ENCODE measurements at regions not wholly inside any gene's neighbourhood (a gene's known extent, or its start where the extent isn't known, plus 50 kb on each side); places are given as distances from the start of the nearest gene placed in this dataset.

GRCh38 chr4:57691370-57691769 is 581.2 kb upstream of the IGFBP7 start:
- DNase-seq (ENCODE audit: low read depth in 2 of 2): no peak

GRCh38 chr4:57689693-57690205 is 579.6 kb upstream of the IGFBP7 start:
- DNase-seq (ENCODE audit: low read depth in 2 of 2): no peak

- DNase-seq (ENCODE audit: low read depth in 2 of 2): no peak
These were observed 572.1 kb upstream of the IGFBP7 start for GRCh38 chr4:57682275-57682674.

GRCh38 chr4:57679969-57680368 is 569.8 kb upstream of the IGFBP7 start:
- DNase-seq (ENCODE audit: low read depth in 2 of 2): no peak

GRCh38 chr4:57676394-57676793 is 566.2 kb upstream of the IGFBP7 start:
- no peak for DNase-seq (ENCODE audit: low read depth in 2 of 2)

- no peak for DNase-seq (ENCODE audit: low read depth in 2 of 2)
These were observed 562.8 kb upstream of the IGFBP7 start for GRCh38 chr4:57672846-57673433.

- DNase-seq (ENCODE audit: low read depth in 2 of 2): no peak
These were observed 558.4 kb upstream of the IGFBP7 start for GRCh38 chr4:57668621-57669020.

GRCh38 chr4:57665806-57666205 is 555.6 kb upstream of the IGFBP7 start:
- no peak for DNase-seq (ENCODE audit: low read depth in 2 of 2)

GRCh38 chr4:57661517-57662090 is 551.4 kb upstream of the IGFBP7 start:
- DNase-seq (ENCODE audit: low read depth in 2 of 2): no peak

- no peak for DNase-seq (ENCODE audit: low read depth in 2 of 2)
These were observed 548.5 kb upstream of the IGFBP7 start for GRCh38 chr4:57658673-57659072.

- no peak for DNase-seq (ENCODE audit: low read depth in 2 of 2)
These were observed 548.0 kb upstream of the IGFBP7 start for GRCh38 chr4:57658188-57658587.

- DNase-seq (ENCODE audit: low read depth in 2 of 2): no peak
These were observed 545.2 kb upstream of the IGFBP7 start for GRCh38 chr4:57655342-57655741.

GRCh38 chr4:57652779-57653178 is 542.6 kb upstream of the IGFBP7 start:
- DNase-seq (ENCODE audit: low read depth in 2 of 2): no peak

- no peak for DNase-seq (ENCODE audit: low read depth in 2 of 2)
These were observed 530.4 kb upstream of the IGFBP7 start for GRCh38 chr4:57640391-57641100.

- DNase-seq (ENCODE audit: low read depth in 2 of 2): no peak
These were observed 529.6 kb upstream of the IGFBP7 start for GRCh38 chr4:57639561-57640382.

GRCh38 chr4:57635910-57636309 is 525.7 kb upstream of the IGFBP7 start:
- no peak for DNase-seq (ENCODE audit: low read depth in 2 of 2)

- DNase-seq (ENCODE audit: low read depth in 2 of 2): no peak
These were observed 523.2 kb upstream of the IGFBP7 start for GRCh38 chr4:57633212-57633859.

- no peak for DNase-seq (ENCODE audit: low read depth in 2 of 2)
These were observed 522.4 kb upstream of the IGFBP7 start for GRCh38 chr4:57632564-57632963.

- no peak for DNase-seq (ENCODE audit: low read depth in 2 of 2)
These were observed 521.0 kb upstream of the IGFBP7 start for GRCh38 chr4:57631147-57631546.

- no peak for DNase-seq (ENCODE audit: low read depth in 2 of 2)
These were observed 517.8 kb upstream of the IGFBP7 start for GRCh38 chr4:57628004-57628403.

- DNase-seq (ENCODE audit: low read depth in 2 of 2): no peak
These were observed 504.2 kb upstream of the IGFBP7 start for GRCh38 chr4:57614257-57614932.
